ENCODE measurements at regions not wholly inside any gene's neighbourhood (a gene's known extent, or its start where the extent isn't known, plus 50 kb on each side); places are given as distances from the start of the nearest gene placed in this dataset.
"Not testable (repeated sequence)": the region's sequence is repeated elsewhere in the genome, so short reads cannot be mapped to it uniquely, and the experiment has no call there.

DNA sequence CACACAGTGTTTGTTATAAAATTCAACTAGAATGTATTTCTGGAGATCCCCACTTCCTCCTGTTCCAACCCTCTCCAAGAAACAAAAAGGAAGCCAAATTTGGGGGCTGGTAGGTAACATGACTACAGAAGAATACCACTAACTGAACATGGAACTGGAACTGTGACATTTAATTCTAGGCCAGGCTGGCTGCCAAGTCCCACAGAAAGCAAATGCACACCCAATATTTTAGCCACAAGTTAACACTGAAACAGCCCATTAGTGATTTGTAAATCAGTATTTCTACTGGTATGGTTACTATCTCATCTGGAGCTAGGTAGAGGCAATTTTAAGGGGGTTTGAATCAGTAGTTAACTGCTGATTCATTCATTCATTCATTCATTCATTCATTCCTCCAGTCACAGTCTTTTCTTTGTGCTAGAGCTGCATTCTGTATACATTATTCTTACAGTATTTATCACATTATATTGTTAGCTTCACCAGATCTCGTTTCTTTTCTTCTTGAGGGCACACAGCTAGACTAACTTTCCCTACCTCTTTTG, 131.7 kb upstream of the GDNF start:
- DNase-seq (ENCODE audit: low read depth in 2 of 3, low spot score in 2 of 3): peak in 1 of 3 donors; percentile 7

DNA sequence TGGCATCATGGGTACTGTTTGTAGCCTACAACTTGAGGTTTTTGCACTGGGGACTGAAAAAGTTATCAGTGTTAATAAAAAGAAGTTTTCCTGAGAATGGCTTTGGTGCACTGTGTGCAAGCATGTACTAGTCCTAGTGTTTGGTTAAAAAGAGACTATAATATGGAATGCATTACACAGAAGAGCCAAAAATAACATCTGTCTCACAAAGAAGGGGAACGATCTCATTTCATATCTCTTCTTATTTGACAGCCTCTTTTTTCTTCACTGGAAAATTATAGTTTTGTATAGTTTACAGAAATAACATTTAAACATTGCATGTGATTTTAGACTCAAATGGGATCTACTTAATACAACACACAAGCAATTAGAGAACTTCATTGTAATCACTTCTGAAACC, 127.0 kb upstream of the GDNF start:
- no peak for DNase-seq (ENCODE audit: low read depth in 2 of 3, low spot score in 2 of 3)

DNA sequence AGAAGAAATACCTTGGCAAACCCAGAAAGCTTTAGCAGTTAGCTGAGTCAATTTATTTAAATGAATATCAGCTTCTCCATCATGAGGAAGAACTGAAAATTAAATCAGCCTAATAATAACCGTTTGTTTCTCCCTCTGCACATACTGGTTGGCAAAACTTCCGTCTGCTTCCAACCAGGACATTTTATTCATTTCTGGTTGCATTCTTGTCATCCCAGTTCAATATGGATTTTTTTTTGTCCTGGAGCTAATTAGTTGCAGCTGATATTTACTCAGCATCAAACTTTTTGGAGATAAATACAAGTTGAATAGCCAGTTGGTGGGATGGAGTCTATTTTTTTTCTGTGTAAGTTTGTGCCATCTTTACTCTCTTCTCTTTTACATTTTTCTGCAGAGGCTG, 126.5 kb upstream of the GDNF start:
- no peak for DNase-seq (ENCODE audit: low read depth in 2 of 3, low spot score in 2 of 3)

DNA sequence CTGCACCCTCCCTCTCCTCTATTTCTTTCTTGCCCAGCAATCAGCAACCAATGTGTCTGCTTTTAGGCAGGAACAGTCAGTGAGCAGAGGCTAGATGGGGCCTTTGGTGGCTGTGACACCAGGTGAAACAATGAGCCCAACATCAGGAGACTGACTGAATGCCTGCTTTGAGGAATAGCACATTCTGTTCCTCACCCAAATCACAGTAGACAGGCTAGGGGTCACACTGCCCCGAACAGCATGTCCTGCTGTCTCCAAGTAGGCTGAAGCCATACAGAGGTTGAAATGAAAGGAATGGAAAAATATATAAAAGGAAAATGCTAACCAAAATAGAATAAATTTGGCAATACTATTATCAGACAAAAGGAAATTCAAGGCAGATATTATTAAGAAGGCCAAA, 122.5 kb upstream of the GDNF start:
- DNase-seq (ENCODE audit: low read depth in 2 of 3, low spot score in 2 of 3): no peak

- no peak for DNase-seq (ENCODE audit: low read depth in 2 of 3, low spot score in 2 of 3)
These were observed 117.4 kb upstream of the GDNF start for GRCh38 chr5:37957218-37957617.

DNA sequence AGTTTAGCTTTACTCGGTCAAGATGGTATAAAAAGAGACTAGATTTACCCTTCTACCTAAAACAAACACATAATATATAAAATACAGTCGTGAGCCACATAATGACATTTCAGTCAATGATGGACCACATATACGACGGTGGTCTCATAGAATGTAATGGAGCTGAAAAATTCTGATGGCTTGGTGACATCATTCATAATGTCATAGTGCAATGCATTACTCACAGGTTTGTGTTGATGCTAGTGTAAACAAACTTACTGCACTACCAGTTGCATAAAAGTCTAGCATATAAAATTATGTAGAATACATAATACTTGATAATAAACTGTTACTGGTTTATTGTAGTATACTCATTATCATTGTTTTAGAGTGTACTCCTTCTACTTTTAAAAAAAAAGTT, 115.9 kb upstream of the GDNF start:
- DNase-seq (ENCODE audit: low read depth in 2 of 3, low spot score in 2 of 3): no peak

DNA sequence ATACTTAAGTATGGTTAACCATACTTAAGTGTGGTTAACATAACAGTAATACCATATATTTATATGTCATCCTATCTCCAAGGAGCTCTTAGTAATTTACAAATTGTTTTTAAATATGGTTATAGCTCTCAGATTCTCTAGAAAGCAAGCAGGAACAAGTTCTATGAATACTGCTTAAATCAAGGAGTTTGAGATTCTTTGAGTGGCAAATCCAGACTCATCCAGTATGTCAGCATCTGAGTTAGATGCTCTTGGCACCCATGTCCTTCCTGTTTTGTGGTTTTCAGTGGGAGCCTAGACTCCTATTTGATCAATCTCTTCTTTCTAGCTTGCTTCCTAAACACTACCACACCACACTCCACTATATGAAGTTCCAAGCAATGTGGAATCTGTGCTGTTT, 114.7 kb upstream of the GDNF start:
- no peak for DNase-seq (ENCODE audit: low read depth in 2 of 3, low spot score in 2 of 3)

DNA sequence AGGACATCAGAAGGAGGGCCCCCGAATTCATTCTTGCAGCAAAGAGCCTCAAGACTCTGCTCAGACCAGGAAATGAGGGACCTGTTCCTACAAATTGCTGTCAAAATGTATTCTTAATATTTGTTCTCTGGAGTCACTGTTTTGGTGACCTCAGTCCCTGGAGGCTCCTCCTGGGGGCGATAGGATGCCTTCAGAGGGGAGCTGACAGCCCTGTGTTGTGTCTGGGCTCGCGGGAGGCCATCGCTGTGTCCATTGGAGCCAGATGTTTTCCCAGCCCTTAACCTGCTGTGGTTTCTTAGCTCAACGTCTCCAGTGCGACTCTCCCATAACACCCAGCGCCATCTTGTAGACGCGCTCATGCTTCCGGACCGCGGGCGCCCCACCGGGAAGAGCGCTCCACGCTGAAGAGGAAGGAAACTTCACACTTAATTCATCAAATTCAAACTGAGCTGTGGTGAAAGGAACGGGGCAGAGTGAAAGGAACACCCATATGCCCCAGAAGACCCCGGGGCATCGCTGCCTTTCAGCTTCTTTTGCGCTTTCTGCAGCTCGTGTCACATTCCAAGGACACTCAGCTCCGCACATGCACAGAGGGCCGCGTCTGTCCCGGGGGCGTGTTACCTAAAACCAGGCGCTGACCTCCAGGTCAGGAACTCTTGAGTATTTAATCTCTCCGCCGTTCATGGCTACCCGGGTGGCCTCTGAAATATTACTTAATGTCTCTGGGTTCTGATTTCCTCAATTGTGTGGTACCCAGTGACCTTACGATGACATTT, 112.3 kb upstream of the GDNF start:
- DNase-seq (ENCODE audit: low read depth in 2 of 3, low spot score in 2 of 3): no peak

GRCh38 chr5:37950436-37950835, 110.6 kb upstream of the GDNF start:
- no peak for DNase-seq (ENCODE audit: low read depth in 2 of 3, low spot score in 2 of 3)

DNA sequence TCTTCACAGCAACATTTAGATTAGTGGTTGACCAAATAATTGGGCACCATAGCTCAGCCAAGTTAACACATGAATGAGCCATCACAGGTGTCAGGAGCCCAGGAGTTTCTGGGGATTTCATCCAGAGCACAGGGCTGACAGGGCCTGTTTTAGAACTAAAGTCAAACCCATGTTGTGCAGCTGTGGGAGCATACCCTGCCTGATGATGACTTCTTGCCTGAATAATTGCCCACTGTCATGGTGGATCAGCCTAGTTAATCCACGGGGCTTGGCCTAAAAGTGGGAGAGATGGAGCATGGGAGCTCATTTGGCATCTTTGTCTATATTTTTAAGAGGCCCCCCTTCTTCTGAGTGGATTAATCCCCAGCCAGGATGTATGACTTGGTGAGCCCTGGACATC, 105.6 kb upstream of the GDNF start:
- no peak for DNase-seq (ENCODE audit: low read depth in 2 of 3, low spot score in 2 of 3)

GRCh38 chr5:37943136-37943535, 103.3 kb upstream of the GDNF start:
- not testable (repeated sequence) for DNase-seq (ENCODE audit: low read depth in 2 of 3, low spot score in 2 of 3)

DNA sequence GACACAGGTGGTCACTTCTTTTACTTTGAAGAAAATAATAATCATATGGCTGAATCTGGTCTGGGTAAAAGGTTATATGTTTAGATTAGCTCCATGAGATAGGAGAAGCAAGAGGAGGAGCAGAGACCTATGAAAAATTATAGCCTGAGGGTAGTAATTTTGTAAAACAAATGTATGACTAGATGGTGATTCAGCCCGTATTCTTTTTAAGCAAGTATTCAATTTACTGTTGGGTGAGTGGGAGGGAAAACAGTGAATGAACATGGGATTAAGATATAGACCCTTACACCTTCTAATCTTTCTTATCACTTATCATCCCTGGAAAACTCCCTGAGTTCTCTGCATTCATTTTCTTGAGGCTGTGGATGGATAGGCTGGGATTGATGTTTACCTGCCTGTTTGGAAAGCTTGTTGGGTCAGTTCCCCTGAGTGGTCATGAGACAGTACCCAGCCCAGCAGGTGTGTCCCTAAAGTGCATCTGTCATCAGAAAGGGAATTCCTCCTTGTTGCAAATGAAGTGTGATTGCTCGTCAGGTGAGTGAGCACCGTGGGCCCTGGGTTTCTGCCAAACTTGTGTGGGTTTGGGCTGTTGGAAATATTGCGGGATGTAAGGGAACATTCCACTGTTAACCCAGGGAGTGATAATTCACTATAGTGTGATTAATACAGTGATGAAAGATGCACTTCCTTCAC, 101.2 kb upstream of the GDNF start:
- DNase-seq (ENCODE audit: low read depth in 2 of 3, low spot score in 2 of 3): no peak

GRCh38 chr5:37938861-37939260, 99.0 kb upstream of the GDNF start:
- DNase-seq (ENCODE audit: low read depth in 2 of 3, low spot score in 2 of 3): no peak

- DNase-seq (ENCODE audit: low read depth in 2 of 3, low spot score in 2 of 3): no peak
These were observed 98.4 kb upstream of the GDNF start for GRCh38 chr5:37938076-37938852.

DNA sequence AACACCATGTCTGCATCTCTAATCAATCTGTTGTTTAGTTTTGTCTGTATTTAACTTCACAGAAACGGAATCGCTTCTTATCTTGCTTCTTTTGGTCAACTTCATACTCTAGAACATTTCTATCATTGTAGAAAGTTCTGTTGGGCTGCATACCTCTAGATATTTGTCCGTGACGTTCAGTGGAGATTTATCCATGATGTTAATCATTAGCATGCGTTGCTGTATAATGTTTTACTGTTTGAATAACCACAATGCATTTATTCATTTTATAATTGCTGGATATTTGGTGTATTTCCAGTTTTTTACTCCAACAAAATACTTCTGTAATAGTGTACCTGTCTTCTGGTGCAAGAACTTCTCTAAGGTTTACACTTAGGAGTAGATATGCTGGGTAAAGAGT, 96.2 kb upstream of the GDNF start:
- no peak for DNase-seq (ENCODE audit: low read depth in 2 of 3, low spot score in 2 of 3)

DNA sequence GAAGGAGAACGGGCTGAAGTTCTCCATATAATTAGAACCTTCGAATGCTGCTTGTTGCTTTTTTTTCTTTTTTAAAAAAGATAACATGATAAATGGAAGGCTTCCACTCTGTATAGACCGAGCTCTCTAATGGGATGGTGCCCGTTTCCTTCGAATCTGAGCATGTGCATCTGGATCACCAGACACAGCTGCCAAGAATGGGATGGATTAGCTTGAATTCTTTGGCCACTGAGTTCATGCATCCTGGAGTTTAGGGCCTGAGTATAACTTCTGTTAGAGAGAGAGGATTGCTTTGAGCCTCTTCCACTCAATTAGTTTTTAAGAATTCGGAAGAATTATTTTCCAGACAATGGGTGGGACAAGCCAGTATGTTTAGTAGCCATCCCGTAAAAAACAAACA, 93.7 kb upstream of the GDNF start:
- no peak for DNase-seq (ENCODE audit: low read depth in 2 of 3, low spot score in 2 of 3)

DNA sequence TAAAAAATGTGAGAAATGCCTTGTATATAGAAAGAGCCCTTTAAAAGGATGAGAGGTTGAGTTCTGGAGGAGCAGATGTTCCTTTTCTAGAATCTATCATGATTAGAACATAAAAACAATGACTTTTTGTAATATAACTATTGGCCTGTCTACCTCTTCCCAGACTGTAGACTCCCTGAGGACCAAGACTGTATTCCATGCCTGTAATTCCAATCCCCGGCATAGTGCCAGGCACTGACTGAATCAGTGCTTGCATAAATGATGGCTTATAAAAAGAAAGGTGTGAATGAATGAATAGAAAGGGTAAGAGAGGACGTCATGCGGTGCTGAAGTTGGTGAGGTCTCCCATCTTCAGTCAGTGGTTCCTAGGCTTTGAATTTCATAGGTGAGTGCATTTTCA, 92.6 kb upstream of the GDNF start:
- DNase-seq (ENCODE audit: low read depth in 2 of 3, low spot score in 2 of 3): no peak

DNA sequence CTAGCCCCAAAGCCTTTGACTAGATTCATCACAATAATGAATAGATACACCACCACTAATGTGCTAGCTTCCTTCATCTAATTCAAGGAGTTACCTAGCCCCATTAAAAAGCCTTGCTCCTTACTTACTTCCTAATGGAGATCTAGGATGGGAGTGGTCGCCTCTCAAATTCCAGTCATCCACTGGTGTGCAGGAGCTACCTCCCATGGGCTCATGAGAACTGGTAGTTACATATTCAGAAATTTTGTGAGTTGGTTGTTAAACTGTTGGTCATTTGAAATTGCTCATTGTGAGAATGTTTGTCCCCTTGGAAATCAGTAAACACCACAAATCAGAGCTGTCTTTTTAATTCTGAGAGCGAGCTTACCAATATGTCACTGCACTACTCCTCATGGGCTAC, 91.7 kb upstream of the GDNF start:
- no peak for DNase-seq (ENCODE audit: low read depth in 2 of 3, low spot score in 2 of 3)

GRCh38 chr5:37930350-37930749, 90.5 kb upstream of the GDNF start:
- DNase-seq (ENCODE audit: low read depth in 2 of 3, low spot score in 2 of 3): no peak

DNA sequence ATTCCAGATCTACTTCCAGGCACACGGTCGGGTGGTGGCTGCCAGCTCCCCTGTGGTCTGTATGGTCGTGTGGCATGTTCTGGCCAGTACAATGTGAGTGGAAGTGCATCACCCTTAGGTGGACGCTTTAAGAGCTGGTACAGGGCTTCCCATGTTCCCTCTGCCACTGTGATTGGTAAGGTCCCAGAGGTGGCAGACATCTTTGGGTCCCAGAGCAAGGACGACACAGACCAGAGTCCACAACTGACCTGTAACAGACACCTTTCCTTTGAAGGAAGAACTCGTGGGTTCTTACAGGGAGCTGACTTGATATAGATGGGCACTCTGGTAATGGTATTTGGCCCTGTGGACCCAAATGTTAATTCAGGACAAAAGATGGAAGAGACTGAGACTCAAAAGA, 90.0 kb upstream of the GDNF start:
- DNase-seq (ENCODE audit: low read depth in 2 of 3, low spot score in 2 of 3): no peak

GRCh38 chr5:37927753-37928152, 87.9 kb upstream of the GDNF start:
- peak in 1 of 3 donors; percentile 10 for DNase-seq (ENCODE audit: low read depth in 2 of 3, low spot score in 2 of 3)

Measured in hematopoietic multipotent progenitor cell (in vitro differentiated cells).